Upper lobe of left lung (tissue), 4 donors: ENCODE measurements at regions not wholly inside any gene's neighbourhood (a gene's known extent, or its start where the extent isn't known, plus 50 kb on each side); places are given as distances from the start of the nearest gene placed in this dataset.

Experiments
- EP300 ChIP-seq, 4 donors: sonication (generic); formaldehyde crosslinking; IDR thresholded peaks; one replicate each; pipeline ENCODE4 v1.5.1; 2017; ENCODE audit warnings: antibody characterized with exemption in 4 of 4, control low read depth in 2 of 4
- POLR2A ChIP-seq, 4 donors: fragments of 450-650 bp; IDR thresholded peaks; one replicate each; pipeline ENCODE4 v1.5.1; 2016 to 2017; ENCODE audit warnings: antibody characterized with exemption in 4 of 4, mild to moderate bottlenecking in 2 of 4
- POLR2AphosphoS5 ChIP-seq, 2 donors: sonication (generic); formaldehyde crosslinking; IDR thresholded peaks; one replicate each; pipeline ENCODE4 v1.5.1; 2017; ENCODE audit warnings: antibody characterized with exemption in 2 of 2
- TF ChIP-seq, protein P1 (sequence below), 6 experiments: fragments of 450-650 bp in 4 of 6; fragments of 200-600 bp in 2 of 6; sonication (generic) in 2 of 6; IDR thresholded peaks; one replicate each; pipeline ENCODE4 v1.5.1; 2016 to 2019; ENCODE audit warnings: antibody characterized with exemption in 6 of 6

DNA sequence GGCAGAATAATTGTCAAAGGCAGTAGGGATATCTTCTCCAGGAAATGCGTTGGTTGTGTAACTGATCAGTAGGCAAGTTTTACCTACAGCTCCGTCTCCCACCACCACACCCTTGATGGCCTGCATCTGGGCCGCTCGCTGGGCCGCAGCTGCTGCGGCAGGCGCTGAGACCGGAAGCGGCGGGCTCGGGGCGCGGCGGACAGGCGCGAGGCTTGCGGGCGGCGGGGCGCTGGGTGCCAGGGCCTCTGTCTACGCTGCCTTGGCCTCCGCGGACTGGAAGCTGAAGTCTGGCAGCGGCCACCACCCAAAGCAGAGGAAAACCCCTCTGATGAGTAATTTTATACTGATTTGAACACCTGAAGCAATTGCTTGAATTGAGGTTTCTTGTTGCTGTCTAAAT lies 124.2 kb upstream of the ZIC3 start:
- TF ChIP-seq, protein P1, sequence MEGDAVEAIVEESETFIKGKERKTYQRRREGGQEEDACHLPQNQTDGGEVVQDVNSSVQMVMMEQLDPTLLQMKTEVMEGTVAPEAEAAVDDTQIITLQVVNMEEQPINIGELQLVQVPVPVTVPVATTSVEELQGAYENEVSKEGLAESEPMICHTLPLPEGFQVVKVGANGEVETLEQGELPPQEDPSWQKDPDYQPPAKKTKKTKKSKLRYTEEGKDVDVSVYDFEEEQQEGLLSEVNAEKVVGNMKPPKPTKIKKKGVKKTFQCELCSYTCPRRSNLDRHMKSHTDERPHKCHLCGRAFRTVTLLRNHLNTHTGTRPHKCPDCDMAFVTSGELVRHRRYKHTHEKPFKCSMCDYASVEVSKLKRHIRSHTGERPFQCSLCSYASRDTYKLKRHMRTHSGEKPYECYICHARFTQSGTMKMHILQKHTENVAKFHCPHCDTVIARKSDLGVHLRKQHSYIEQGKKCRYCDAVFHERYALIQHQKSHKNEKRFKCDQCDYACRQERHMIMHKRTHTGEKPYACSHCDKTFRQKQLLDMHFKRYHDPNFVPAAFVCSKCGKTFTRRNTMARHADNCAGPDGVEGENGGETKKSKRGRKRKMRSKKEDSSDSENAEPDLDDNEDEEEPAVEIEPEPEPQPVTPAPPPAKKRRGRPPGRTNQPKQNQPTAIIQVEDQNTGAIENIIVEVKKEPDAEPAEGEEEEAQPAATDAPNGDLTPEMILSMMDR (IDR thresholded peaks at IDR 0.05), result no peak
- no peak for TF ChIP-seq POLR2AphosphoS5 (IDR thresholded peaks at IDR 0.05)
- TF ChIP-seq POLR2A (IDR thresholded peaks at IDR 0.05), result no peak
- no peak for TF ChIP-seq EP300 (IDR thresholded peaks at IDR 0.05)
